WTC11 (cell line): ENCODE measurements at regions not wholly inside any gene's neighbourhood (a gene's known extent, or its start where the extent isn't known, plus 50 kb on each side); places are given as distances from the start of the nearest gene placed in this dataset.

Experiments
- ATAC-seq: fragments of 200-7000 bp; cut with Tn5 transposase; 2 replicates; pipeline ENCODE4 v1.10.0; 2021; ENCODE audit warnings: mild to moderate bottlenecking, moderate library complexity
- CTCF ChIA-PET: fragments of 300-600 bp; sonication (Branson Sonifier 250); formaldehyde crosslinking; loops from one replicate; lab custom pipeline; 2021; ENCODE audit warnings: antibody characterized with exemption; lab: Charles Lee
- POLR2A ChIA-PET: fragments of 350-600 bp; sonication (Branson Sonifier 250); formaldehyde crosslinking; loops from one replicate; lab custom pipeline; 2021; ENCODE audit warnings: antibody characterized with exemption; lab: Charles Lee
- DNase-seq: peaks from one replicate; pipeline ENCODE4 v3.0.0; 2021; ENCODE audit warnings: low spot score
- H3K27ac Mint-ChIP-seq: 2 replicates; pipeline ENCODE4 v1.8.0; 2021; ENCODE audit warnings: mixed read lengths
- H3K27me3 Mint-ChIP-seq: 2 replicates; pipeline ENCODE4 v1.8.0; 2021; ENCODE audit warnings: low read depth, mild to moderate bottlenecking, moderate library complexity, mixed read lengths
- H3K36me3 Mint-ChIP-seq: 2 replicates; pipeline ENCODE4 v1.8.0; 2021; ENCODE audit warnings: mixed read lengths
- H3K4me1 Mint-ChIP-seq: 2 replicates; pipeline ENCODE4 v1.8.0; 2022; ENCODE audit warnings: mixed read lengths
- H3K4me3 Mint-ChIP-seq: 2 replicates; pipeline ENCODE4 v1.8.0; 2021; ENCODE audit warnings: mild to moderate bottlenecking, moderate library complexity, mixed read lengths
- H3K9me3 Mint-ChIP-seq: 2 replicates; pipeline ENCODE4 v1.8.0; 2021; ENCODE audit warnings: mixed read lengths
- CREM ChIP-seq: sonication (generic); formaldehyde crosslinking; IDR thresholded peaks from 2 replicates; pipeline ENCODE4 v1.8.1; 2022; ENCODE audit warnings: mild to moderate bottlenecking, missing genetic modification reagents, moderate library complexity
- EMX1 ChIP-seq: fragments of 250-450 bp; sonication (Bioruptor Pico); IDR thresholded peaks from 2 replicates; pipeline ENCODE4 v1.8.0; 2021; ENCODE audit warnings: mild to moderate bottlenecking
- ESRRA ChIP-seq: sonication (generic); formaldehyde crosslinking; IDR thresholded peaks from 2 replicates; pipeline ENCODE4 v1.8.1; 2022; ENCODE audit warnings: mild to moderate bottlenecking, missing genetic modification reagents, borderline replicate concordance
- FOXP1 ChIP-seq: sonication (generic); formaldehyde crosslinking; IDR thresholded peaks from 2 replicates; pipeline ENCODE4 v1.8.0; 2022; ENCODE audit warnings: missing genetic modification reagents, mild to moderate bottlenecking, moderate library complexity, borderline replicate concordance
- IRF1 ChIP-seq: sonication (generic); formaldehyde crosslinking; IDR thresholded peaks from 2 replicates; pipeline ENCODE4 v1.8.0; 2023; ENCODE audit warnings: missing genetic modification reagents
- JAZF1 ChIP-seq: fragments of 250-450 bp; sonication (Bioruptor Pico); IDR thresholded peaks from 2 replicates; pipeline ENCODE4 v1.9.0; 2021; ENCODE audit warnings: moderate library complexity, mild to moderate bottlenecking, inconsistent platforms
- KAT7 ChIP-seq: sonication (generic); formaldehyde crosslinking; IDR thresholded peaks from 2 replicates; pipeline ENCODE4 v1.8.1; 2023; ENCODE audit warnings: missing genetic modification reagents, mild to moderate bottlenecking, borderline replicate concordance
- MLX ChIP-seq: sonication (generic); formaldehyde crosslinking; IDR thresholded peaks from 2 replicates; pipeline ENCODE4 v1.8.1; 2023; ENCODE audit warnings: mild to moderate bottlenecking, missing genetic modification reagents, moderate library complexity
- PREB ChIP-seq: sonication (generic); formaldehyde crosslinking; IDR thresholded peaks from 2 replicates; pipeline ENCODE4 v1.8.1; 2022; ENCODE audit warnings: mild to moderate bottlenecking, missing genetic modification reagents, moderate library complexity, borderline replicate concordance
- SMAD4 ChIP-seq: sonication (generic); formaldehyde crosslinking; IDR thresholded peaks from 2 replicates; pipeline ENCODE4 v1.8.0; 2022; ENCODE audit warnings: mild to moderate bottlenecking, missing genetic modification reagents
- TCF7 ChIP-seq: sonication (generic); formaldehyde crosslinking; IDR thresholded peaks from 2 replicates; pipeline ENCODE4 v1.8.0; 2022; ENCODE audit warnings: mild to moderate bottlenecking, low read depth, missing genetic modification reagents, moderate library complexity
- ZNF219 ChIP-seq: sonication (generic); formaldehyde crosslinking; IDR thresholded peaks from 2 replicates; pipeline ENCODE4 v1.8.0; 2023; ENCODE audit warnings: missing genetic modification reagents, mild to moderate bottlenecking, borderline replicate concordance
- ZNF263 ChIP-seq: sonication (generic); formaldehyde crosslinking; IDR thresholded peaks from 2 replicates; pipeline ENCODE4 v1.8.1; 2022; ENCODE audit warnings: low read depth, mild to moderate bottlenecking, moderate library complexity, missing genetic modification reagents
- ZNF423 ChIP-seq: fragments of 250-450 bp; sonication (Bioruptor Pico); IDR thresholded peaks from 2 replicates; pipeline ENCODE4 v2.1.2; 2022; ENCODE audit warnings: mild to moderate bottlenecking, moderate library complexity
- TF ChIP-seq, protein P1 (sequence below): sonication (generic); formaldehyde crosslinking; IDR thresholded peaks from 2 replicates; pipeline ENCODE4 v1.8.1; 2023; ENCODE audit warnings: mild to moderate bottlenecking, moderate library complexity, missing genetic modification reagents
- TF ChIP-seq, protein P2 (sequence below): fragments of 250-450 bp; sonication (Bioruptor Pico); IDR thresholded peaks from 2 replicates; pipeline ENCODE4 v1.9.0; 2021; ENCODE audit warnings: mild to moderate bottlenecking
- TF ChIP-seq, protein P3 (sequence below): sonication (generic); formaldehyde crosslinking; IDR thresholded peaks from 2 replicates; pipeline ENCODE4 v1.8.0; 2022; ENCODE audit warnings: mild to moderate bottlenecking, missing genetic modification reagents
- TF ChIP-seq, protein P4 (sequence below): sonication (generic); formaldehyde crosslinking; IDR thresholded peaks from 2 replicates; pipeline ENCODE4 v1.8.1; 2022; ENCODE audit warnings: low read depth, mild to moderate bottlenecking, moderate library complexity, missing genetic modification reagents, borderline replicate concordance
- TF ChIP-seq, protein P5 (sequence below): fragments of 250-450 bp; sonication (Bioruptor Pico); IDR thresholded peaks from 2 replicates; pipeline ENCODE4 v1.9.0; 2021; ENCODE audit warnings: mild to moderate bottlenecking, borderline replicate concordance

DNA sequence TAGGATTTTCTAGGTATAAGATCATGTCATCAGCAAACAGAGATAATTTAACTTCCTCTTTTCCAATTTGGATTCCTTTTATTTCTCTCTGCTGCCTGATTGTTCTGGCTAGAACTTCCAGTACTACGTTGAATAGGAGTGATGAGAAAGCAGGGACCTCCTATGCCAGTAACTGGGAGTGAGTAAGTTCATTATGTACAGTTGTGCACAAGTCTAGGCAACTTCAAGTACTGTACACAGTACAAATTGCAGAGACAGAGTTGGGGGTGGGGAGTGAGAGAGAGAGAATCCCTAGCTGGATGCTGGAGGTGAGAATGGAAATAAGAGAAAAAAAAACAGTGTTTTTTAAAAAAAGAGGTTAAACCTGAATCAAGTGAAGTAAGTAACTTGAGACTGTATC, 210.2 kb downstream of the MMUT start (continued):
- TF ChIP-seq, protein P1, sequence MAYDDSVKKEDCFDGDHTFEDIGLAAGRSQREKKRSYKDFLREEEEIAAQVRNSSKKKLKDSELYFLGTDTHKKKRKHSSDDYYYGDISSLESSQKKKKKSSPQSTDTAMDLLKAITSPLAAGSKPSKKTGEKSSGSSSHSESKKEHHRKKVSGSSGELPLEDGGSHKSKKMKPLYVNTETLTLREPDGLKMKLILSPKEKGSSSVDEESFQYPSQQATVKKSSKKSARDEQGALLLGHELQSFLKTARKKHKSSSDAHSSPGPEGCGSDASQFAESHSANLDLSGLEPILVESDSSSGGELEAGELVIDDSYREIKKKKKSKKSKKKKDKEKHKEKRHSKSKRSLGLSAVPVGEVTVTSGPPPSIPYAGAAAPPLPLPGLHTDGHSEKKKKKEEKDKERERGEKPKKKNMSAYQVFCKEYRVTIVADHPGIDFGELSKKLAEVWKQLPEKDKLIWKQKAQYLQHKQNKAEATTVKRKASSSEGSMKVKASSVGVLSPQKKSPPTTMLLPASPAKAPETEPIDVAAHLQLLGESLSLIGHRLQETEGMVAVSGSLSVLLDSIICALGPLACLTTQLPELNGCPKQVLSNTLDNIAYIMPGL, result no peak
- TF ChIP-seq, all 79 proteins: peak for 0

GRCh38 chr6:49233483-49233882, 229.6 kb downstream of the MMUT start:
- peaks cover 12% of the 10 kb centered on the region for H3K36me3 Mint-ChIP-seq
- TF ChIP-seq IRF1 (CRISPR knock-in tag) (no peak), MLX (CRISPR knock-in tag) (no peak)
- TF ChIP-seq, protein P2, sequence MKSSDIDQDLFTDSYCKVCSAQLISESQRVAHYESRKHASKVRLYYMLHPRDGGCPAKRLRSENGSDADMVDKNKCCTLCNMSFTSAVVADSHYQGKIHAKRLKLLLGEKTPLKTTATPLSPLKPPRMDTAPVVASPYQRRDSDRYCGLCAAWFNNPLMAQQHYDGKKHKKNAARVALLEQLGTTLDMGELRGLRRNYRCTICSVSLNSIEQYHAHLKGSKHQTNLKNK, result no peak
- TF ChIP-seq, protein P3, sequence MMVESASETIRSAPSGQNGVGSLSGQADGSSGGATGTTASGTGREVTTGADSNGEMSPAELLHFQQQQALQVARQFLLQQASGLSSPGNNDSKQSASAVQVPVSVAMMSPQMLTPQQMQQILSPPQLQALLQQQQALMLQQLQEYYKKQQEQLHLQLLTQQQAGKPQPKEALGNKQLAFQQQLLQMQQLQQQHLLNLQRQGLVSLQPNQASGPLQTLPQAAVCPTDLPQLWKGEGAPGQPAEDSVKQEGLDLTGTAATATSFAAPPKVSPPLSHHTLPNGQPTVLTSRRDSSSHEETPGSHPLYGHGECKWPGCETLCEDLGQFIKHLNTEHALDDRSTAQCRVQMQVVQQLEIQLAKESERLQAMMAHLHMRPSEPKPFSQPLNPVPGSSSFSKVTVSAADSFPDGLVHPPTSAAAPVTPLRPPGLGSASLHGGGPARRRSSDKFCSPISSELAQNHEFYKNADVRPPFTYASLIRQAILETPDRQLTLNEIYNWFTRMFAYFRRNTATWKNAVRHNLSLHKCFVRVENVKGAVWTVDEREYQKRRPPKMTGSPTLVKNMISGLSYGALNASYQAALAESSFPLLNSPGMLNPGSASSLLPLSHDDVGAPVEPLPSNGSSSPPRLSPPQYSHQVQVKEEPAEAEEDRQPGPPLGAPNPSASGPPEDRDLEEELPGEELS (CRISPR knock-in tag), result no peak
- TF ChIP-seq, all 79 proteins: peak for 0
- Mint-ChIP-seq H3K27ac (no peak overlapping the region), H3K9me3 (peaks cover 42% of the 10 kb centered on the region), H3K27me3 (no peaks in the 10 kb centered on the region), H3K4me3 (no peak overlapping the region), H3K4me1 (no peaks in the 10 kb centered on the region)
- ATAC-seq (no peak), DNase-seq (no peak)
- ChIA-PET POLR2A (no interaction called here), CTCF (no interaction called here)

DNA sequence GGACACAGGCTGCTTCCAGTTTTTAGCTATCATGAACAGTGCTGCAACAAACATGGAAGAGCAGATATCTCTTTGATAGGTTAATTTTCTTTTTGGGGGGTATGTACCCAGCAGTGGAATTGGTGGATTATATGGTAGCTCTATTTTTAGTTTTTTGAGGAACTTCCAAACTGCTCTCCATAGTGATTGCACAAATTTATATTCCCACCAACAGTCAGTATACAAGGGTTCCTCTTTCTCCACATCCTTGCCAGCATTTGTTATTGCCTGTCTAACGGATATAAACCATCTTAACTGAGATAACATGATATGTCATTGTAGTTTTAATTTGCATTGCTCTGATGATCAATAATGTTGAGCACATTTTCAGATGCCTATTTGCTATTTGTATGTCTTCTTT, 237.6 kb downstream of the MMUT start:
- no peak overlapping the region for H3K4me3 Mint-ChIP-seq
- CTCF ChIA-PET, result no interaction called here
- peaks cover 40% of the 10 kb centered on the region for H3K9me3 Mint-ChIP-seq
- TF ChIP-seq ZNF263 (CRISPR knock-in tag), result no peak
- no peak for TF ChIP-seq SMAD4
- TF ChIP-seq, protein P2, result no peak
- TF ChIP-seq PREB (CRISPR knock-in tag), result no peak
- no peak for TF ChIP-seq FOXP1 (CRISPR knock-in tag)
- no peak for TF ChIP-seq KAT7 (CRISPR knock-in tag)
- no peak for TF ChIP-seq EMX1
- no peak for TF ChIP-seq ZNF219
- TF ChIP-seq ESRRA (CRISPR knock-in tag), result no peak
- TF ChIP-seq, protein P4, sequence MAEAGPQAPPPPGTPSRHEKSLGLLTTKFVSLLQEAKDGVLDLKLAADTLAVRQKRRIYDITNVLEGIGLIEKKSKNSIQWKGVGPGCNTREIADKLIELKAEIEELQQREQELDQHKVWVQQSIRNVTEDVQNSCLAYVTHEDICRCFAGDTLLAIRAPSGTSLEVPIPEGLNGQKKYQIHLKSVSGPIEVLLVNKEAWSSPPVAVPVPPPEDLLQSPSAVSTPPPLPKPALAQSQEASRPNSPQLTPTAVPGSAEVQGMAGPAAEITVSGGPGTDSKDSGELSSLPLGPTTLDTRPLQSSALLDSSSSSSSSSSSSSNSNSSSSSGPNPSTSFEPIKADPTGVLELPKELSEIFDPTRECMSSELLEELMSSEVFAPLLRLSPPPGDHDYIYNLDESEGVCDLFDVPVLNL (CRISPR knock-in tag), result no peak
- TF ChIP-seq, protein P5, sequence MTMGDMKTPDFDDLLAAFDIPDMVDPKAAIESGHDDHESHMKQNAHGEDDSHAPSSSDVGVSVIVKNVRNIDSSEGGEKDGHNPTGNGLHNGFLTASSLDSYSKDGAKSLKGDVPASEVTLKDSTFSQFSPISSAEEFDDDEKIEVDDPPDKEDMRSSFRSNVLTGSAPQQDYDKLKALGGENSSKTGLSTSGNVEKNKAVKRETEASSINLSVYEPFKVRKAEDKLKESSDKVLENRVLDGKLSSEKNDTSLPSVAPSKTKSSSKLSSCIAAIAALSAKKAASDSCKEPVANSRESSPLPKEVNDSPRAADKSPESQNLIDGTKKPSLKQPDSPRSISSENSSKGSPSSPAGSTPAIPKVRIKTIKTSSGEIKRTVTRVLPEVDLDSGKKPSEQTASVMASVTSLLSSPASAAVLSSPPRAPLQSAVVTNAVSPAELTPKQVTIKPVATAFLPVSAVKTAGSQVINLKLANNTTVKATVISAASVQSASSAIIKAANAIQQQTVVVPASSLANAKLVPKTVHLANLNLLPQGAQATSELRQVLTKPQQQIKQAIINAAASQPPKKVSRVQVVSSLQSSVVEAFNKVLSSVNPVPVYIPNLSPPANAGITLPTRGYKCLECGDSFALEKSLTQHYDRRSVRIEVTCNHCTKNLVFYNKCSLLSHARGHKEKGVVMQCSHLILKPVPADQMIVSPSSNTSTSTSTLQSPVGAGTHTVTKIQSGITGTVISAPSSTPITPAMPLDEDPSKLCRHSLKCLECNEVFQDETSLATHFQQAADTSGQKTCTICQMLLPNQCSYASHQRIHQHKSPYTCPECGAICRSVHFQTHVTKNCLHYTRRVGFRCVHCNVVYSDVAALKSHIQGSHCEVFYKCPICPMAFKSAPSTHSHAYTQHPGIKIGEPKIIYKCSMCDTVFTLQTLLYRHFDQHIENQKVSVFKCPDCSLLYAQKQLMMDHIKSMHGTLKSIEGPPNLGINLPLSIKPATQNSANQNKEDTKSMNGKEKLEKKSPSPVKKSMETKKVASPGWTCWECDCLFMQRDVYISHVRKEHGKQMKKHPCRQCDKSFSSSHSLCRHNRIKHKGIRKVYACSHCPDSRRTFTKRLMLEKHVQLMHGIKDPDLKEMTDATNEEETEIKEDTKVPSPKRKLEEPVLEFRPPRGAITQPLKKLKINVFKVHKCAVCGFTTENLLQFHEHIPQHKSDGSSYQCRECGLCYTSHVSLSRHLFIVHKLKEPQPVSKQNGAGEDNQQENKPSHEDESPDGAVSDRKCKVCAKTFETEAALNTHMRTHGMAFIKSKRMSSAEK (CRISPR knock-in tag), result no peak
- TF ChIP-seq TCF7 (CRISPR knock-in tag), result no peak
- no peak for TF ChIP-seq JAZF1
- no peak for TF ChIP-seq ZNF423
- TF ChIP-seq CREM, result no peak
- no peak overlapping the region for H3K27ac Mint-ChIP-seq
- H3K36me3 Mint-ChIP-seq, result peaks cover 15% of the 10 kb centered on the region
- H3K27me3 Mint-ChIP-seq, result no peaks in the 10 kb centered on the region
- ATAC-seq (no peak), DNase-seq (no peak)
- POLR2A ChIA-PET, result no interaction called here
- H3K4me1 Mint-ChIP-seq, result no peaks in the 10 kb centered on the region
